GM19468 (cell line): ENCODE measurements at regions not wholly inside any gene's neighbourhood (a gene's known extent, or its start where the extent isn't known, plus 50 kb on each side); places are given as distances from the start of the nearest gene placed in this dataset.

ENCODE experiments used
- ATAC-seq: cut with Tn5 transposase; IDR thresholded peaks from one replicate; pipeline ENCODE4 v1.9.1; 2021; ENCODE audit warnings: mild to moderate bottlenecking, moderate library complexity, moderate number of reproducible peaks; ENCODE audit not compliant: unreplicated experiment; ENCODE audit errors: extremely low read depth

- no peak for ATAC-seq
Measured at GRCh38 chr11:103619938-103620337, 416.5 kb upstream of the DDI1 start.

- no peak for ATAC-seq
Measured at GRCh38 chr11:103622296-103622695, 414.1 kb upstream of the DDI1 start.

GRCh38 chr11:103623933-103624332 lies 412.5 kb upstream of the DDI1 start:
- ATAC-seq, result no peak

- no peak for ATAC-seq
Measured at GRCh38 chr11:103624708-103625623, 411.5 kb upstream of the DDI1 start.

GRCh38 chr11:103625624-103625965 lies 410.8 kb upstream of the DDI1 start:
- ATAC-seq, result no peak

- ATAC-seq, result no peak
Measured at GRCh38 chr11:103628121-103628520, 408.3 kb upstream of the DDI1 start.

GRCh38 chr11:103631841-103632240 lies 404.6 kb upstream of the DDI1 start:
- no peak for ATAC-seq

GRCh38 chr11:103633068-103633788 lies 403.2 kb upstream of the DDI1 start:
- no peak for ATAC-seq

- no peak for ATAC-seq
Measured at GRCh38 chr11:103633819-103634590, 402.4 kb upstream of the DDI1 start.

- ATAC-seq, result no peak
Measured at GRCh38 chr11:103636232-103636631, 400.2 kb upstream of the DDI1 start.

- ATAC-seq, result no peak
Measured at GRCh38 chr11:103637295-103637694, 399.1 kb upstream of the DDI1 start.

- ATAC-seq, result no peak
Measured at GRCh38 chr11:103637831-103638230, 398.6 kb upstream of the DDI1 start.

GRCh38 chr11:103644676-103645075 lies 391.8 kb upstream of the DDI1 start:
- no peak for ATAC-seq

GRCh38 chr11:103648054-103648453 lies 388.4 kb upstream of the DDI1 start:
- no peak for ATAC-seq

- no peak for ATAC-seq
Measured at GRCh38 chr11:103648670-103649400, 387.6 kb upstream of the DDI1 start.

GRCh38 chr11:103649401-103649895 lies 387.0 kb upstream of the DDI1 start:
- ATAC-seq, result no peak

GRCh38 chr11:103650330-103650729 lies 386.1 kb upstream of the DDI1 start:
- no peak for ATAC-seq

GRCh38 chr11:103651341-103651998 lies 385.0 kb upstream of the DDI1 start:
- ATAC-seq, result no peak

GRCh38 chr11:103652013-103652412 lies 384.4 kb upstream of the DDI1 start:
- ATAC-seq, result no peak
